Neural progenitor cell (in vitro differentiated cells): ENCODE measurements at regions not wholly inside any gene's neighbourhood (a gene's known extent, or its start where the extent isn't known, plus 50 kb on each side); places are given as distances from the start of the nearest gene placed in this dataset.
A peak's percentile ranks its signal among the peaks of the same experiment; 100 is the strongest.

Experiments used
- DNase-seq: peaks from one replicate; pipeline ENCODE4 v3.0.0-alpha.2; 2016; ENCODE audit warnings: low spot score
- H2AFZ ChIP-seq: fragments of 200-600 bp; sonication (generic); replicated peaks from 2 replicates; pipeline ENCODE4 v1.6.1; 2016; ENCODE audit warnings: antibody characterized with exemption
- H3F3A ChIP-seq: fragments of 200-600 bp; sonication (generic); 2 replicates; pipeline ENCODE4 v1.6.1; 2016; ENCODE audit warnings: antibody characterized with exemption, low read depth
- H3K27ac ChIP-seq: fragments of 200-600 bp; sonication (generic); 2 replicates; pipeline ENCODE4 v1.5.1; 2016; ENCODE audit warnings: mild to moderate bottlenecking
- H3K27me3 ChIP-seq: fragments of 200-600 bp; sonication (generic); 2 replicates; pipeline ENCODE4 v1.6.1; 2016; ENCODE audit warnings: mild to moderate bottlenecking, moderate library complexity
- H3K36me3 ChIP-seq: fragments of 200-600 bp; sonication (generic); 2 replicates; pipeline ENCODE4 v1.5.1; 2016
- H3K4me1 ChIP-seq: fragments of 200-600 bp; sonication (generic); 2 replicates; pipeline ENCODE4 v1.6.1; 2016; ENCODE audit warnings: mixed run types
- H3K4me2 ChIP-seq: fragments of 200-600 bp; sonication (generic); 2 replicates; pipeline ENCODE4 v1.6.1; 2016
- H3K4me3 ChIP-seq: fragments of 200-600 bp; sonication (generic); 2 replicates; pipeline ENCODE4 v1.5.1; 2016
- H3K79me2 ChIP-seq: fragments of 200-600 bp; sonication (generic); 2 replicates; pipeline ENCODE4 v1.6.1; 2016; ENCODE audit warnings: low read depth
- H3K9ac ChIP-seq: fragments of 200-600 bp; sonication (generic); 2 replicates; pipeline ENCODE4 v1.6.1; 2016
- H3K9me3 ChIP-seq: fragments of 200-600 bp; sonication (generic); 2 replicates; pipeline ENCODE4 v1.5.1; 2016; ENCODE audit warnings: low read depth
- H4K20me1 ChIP-seq: fragments of 200-600 bp; sonication (generic); 2 replicates; pipeline ENCODE4 v1.6.1; 2016; ENCODE audit warnings: low read depth
- H3K27ac Mint-ChIP-seq: 3 replicates; pipeline ENCODE4 v1.8.0; 2021; ENCODE audit warnings: mixed read lengths
- H3K27me3 Mint-ChIP-seq: 2 replicates; pipeline ENCODE4 v1.8.0; 2022; ENCODE audit warnings: low read depth, mild to moderate bottlenecking, inconsistent platforms, moderate library complexity, mixed read lengths; ENCODE audit not compliant: insufficient read depth
- H3K36me3 Mint-ChIP-seq: 3 replicates; pipeline ENCODE4 v1.8.0; 2021; ENCODE audit warnings: mixed read lengths
- H3K4me1 Mint-ChIP-seq: 3 replicates; pipeline ENCODE4 v1.8.0; 2021; ENCODE audit warnings: mixed read lengths
- H3K4me3 Mint-ChIP-seq: 3 replicates; pipeline ENCODE4 v1.8.0; 2021; ENCODE audit warnings: mild to moderate bottlenecking, moderate library complexity, mixed read lengths
- H3K9me3 Mint-ChIP-seq: 3 replicates; pipeline ENCODE4 v1.8.0; 2020; ENCODE audit warnings: mixed read lengths
- CTCF ChIP-seq: fragments of 200-600 bp; sonication (generic); IDR thresholded peaks from 2 replicates; pipeline ENCODE4 v1.5.1; 2017; ENCODE audit warnings: antibody characterized with exemption, mild to moderate bottlenecking
- EZH2 ChIP-seq: fragments of 200-600 bp; sonication (generic); IDR thresholded peaks from 2 replicates; pipeline ENCODE4 v1.6.1; 2017; ENCODE audit warnings: antibody characterized with exemption, mild to moderate bottlenecking, moderate library complexity
- EZH2phosphoT487 ChIP-seq: fragments of 200-600 bp; sonication (generic); IDR thresholded peaks from 2 replicates; pipeline ENCODE4 v1.6.1; 2017; ENCODE audit warnings: antibody characterized with exemption

DNA sequence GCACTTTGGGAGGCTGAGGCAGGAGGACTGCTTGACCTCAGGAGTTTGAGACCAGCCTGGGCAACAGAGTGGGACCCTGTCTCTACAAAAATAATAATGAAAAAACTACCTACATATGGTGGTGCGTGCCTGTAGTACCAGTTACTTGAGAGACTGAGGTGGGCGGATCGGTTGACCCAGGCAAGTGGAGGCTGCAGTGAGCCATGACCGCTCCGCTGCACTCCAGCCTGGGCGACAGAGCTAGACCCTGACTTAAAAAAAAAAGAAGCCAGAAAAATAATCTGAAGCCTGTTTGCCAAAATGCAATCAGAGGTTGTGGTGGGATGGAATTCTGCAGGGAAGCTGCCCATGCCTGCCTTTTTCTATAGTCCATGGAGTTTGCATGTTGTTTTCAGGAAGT lies 50.4 kb upstream of the GGTA1 start:
- Histone ChIP-seq H4K20me1 (no peaks in the 10 kb centered on the region), H3K36me3 (no peaks in the 10 kb centered on the region), H3K27ac (no peak overlapping the region), H3F3A (peaks cover 8% of the 10 kb centered on the region), H3K4me2 (peak overlapping the region; percentile 80), H3K9me3 (no peaks in the 10 kb centered on the region), H3K9ac (no peak overlapping the region), H3K4me3 (no peak overlapping the region), H3K79me2 (no peaks in the 10 kb centered on the region), H2AFZ (no peak overlapping the region), H3K27me3 (peaks cover 13% of the 10 kb centered on the region), H3K4me1 (no peaks in the 10 kb centered on the region)
- Mint-ChIP-seq H3K36me3 (no peaks in the 10 kb centered on the region), H3K4me1 (peaks cover 10% of the 10 kb centered on the region), H3K27me3 (peaks cover 16% of the 10 kb centered on the region), H3K27ac (no peak overlapping the region), H3K4me3 (peak overlapping the region; percentile 14), H3K9me3 (no peaks in the 10 kb centered on the region)
- no peak for DNase-seq
- TF ChIP-seq CTCF (no peak), EZH2phosphoT487 (no peak), EZH2 (no peak)

DNA sequence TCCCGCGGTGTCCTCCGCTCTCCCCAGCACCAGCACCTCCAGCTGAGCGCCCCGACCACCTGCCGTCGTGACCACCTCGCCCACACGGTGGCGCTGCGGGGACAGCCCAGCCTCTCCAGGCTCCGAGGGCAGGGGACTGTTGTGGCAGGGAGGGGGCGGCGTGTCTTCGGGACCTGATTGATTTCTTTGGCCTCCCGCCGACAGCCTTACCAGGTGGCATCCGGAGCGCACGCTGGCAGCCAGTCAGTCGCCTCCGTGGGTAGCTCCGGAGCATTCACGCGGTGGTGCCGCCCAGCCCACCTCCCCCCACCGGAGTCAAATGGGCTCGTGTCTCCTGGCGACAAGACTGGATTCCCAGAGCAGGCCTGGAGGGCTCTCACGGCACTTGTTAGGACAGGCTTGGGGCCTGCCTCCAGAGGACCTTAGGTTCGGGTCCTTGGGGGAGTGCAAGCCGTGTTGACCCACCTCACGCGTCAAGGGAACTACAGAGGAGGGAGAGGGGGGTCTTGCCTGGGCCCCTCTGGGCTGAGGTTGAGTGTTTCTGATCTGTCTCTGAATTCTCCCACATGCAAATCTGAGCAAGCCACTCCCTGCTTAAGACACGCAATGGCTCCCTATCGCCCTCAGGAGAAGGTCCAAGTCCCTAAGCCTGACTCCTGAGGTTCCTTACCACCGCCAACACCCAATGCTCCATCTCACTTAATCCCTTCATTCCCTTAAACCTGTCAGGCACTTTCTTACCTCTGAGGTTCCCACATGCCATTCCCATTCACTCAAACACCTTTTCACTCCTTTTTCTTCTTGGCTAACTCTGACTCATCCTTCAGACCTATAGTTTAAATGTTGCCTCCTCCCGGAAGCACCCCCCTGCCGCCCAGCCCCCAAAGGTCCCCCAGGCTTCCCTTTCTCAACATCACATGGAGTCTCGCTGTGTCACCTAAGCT lies 51.2 kb upstream of the GGTA1 start:
- Mint-ChIP-seq H3K4me1 (peaks cover 8% of the 10 kb centered on the region), H3K36me3 (no peaks in the 10 kb centered on the region), H3K27me3 (peaks cover 12% of the 10 kb centered on the region), H3K9me3 (no peaks in the 10 kb centered on the region), H3K4me3 (peak overlapping the region; percentile 72), H3K27ac (no peak overlapping the region)
- Histone ChIP-seq H3K36me3 (no peaks in the 10 kb centered on the region), H3K27ac (no peak overlapping the region), H3K27me3 (peaks cover 5% of the 10 kb centered on the region), H3K9ac (no peak overlapping the region), H3K79me2 (no peaks in the 10 kb centered on the region), H2AFZ (peak overlapping the region; percentile 91), H3K4me2 (peak overlapping the region; percentile 80), H3K4me3 (peak overlapping the region; percentile 47), H3K9me3 (no peaks in the 10 kb centered on the region), H3K4me1 (no peaks in the 10 kb centered on the region), H3F3A (peaks cover 8% of the 10 kb centered on the region), H4K20me1 (no peaks in the 10 kb centered on the region)
- TF ChIP-seq EZH2phosphoT487: no peak
- TF ChIP-seq EZH2: no peak
- TF ChIP-seq CTCF: peak; percentile 94
- peak; percentile 91 for DNase-seq

DNA sequence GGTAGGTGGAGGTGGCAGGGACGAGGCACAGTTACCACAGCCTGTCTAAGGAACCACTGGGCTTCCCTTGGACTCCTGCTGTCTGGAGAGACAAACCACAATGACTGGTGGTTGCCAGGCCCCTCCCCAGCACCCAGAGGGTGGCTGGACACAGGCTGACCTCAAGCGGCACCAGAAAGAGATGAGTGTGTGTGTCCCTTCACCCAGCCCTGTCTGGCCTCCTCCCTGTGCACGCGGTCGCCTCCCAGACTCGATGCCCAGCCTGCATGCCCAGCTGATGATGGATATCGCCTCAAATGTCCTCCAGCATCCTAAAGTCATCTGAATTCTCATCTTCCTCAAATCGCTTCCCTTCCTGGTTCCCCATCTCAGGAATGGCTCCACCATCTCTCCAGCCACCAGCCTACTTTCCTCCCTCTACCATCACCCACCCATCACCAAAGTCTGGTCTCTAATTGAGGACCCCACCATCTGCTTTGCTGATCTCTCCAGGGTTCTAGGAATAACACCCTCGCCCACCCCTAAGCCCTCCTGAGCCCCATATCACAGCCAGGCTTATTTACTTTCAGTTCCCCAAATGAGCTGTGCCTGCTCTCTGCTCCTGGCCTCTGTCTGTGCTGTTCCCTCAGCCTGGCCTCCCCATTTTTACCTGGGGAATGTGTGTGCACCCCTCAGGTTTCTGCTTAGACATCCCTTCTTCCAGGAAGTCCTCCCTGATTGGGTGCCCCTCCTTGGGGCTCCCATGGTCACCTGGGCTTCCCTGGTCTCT lies 52.5 kb upstream of the GGTA1 start:
- Mint-ChIP-seq H3K4me3 (peak overlapping the region; percentile 32), H3K27me3 (peaks cover 11% of the 10 kb centered on the region), H3K4me1 (peaks cover 11% of the 10 kb centered on the region), H3K36me3 (no peaks in the 10 kb centered on the region), H3K27ac (peak overlapping the region; percentile 67), H3K9me3 (no peaks in the 10 kb centered on the region)
- Histone ChIP-seq H3F3A (peaks cover 8% of the 10 kb centered on the region), H3K27ac (no peak overlapping the region), H3K4me2 (no peak overlapping the region), H3K27me3 (peaks cover 5% of the 10 kb centered on the region), H3K4me3 (no peak overlapping the region), H3K9ac (no peak overlapping the region), H4K20me1 (no peaks in the 10 kb centered on the region), H3K4me1 (no peaks in the 10 kb centered on the region), H2AFZ (no peak overlapping the region), H3K9me3 (no peaks in the 10 kb centered on the region), H3K79me2 (no peaks in the 10 kb centered on the region), H3K36me3 (no peaks in the 10 kb centered on the region)
- DNase-seq: no peak
- TF ChIP-seq EZH2 (no peak), CTCF (no peak), EZH2phosphoT487 (no peak)
